Stimulated activated CD8-positive, alpha-beta memory T cell treated with anti-CD3 and anti-CD28 coated beads, Interleukin-7, amount 100 ng/mL, for 24 hours (primary cell): ENCODE measurements at regions not wholly inside any gene's neighbourhood (a gene's known extent, or its start where the extent isn't known, plus 50 kb on each side); places are given as distances from the start of the nearest gene placed in this dataset.
"Not testable (repeated sequence)": the region's sequence is repeated elsewhere in the genome, so short reads cannot be mapped to it uniquely, and the experiment has no call there.

ENCODE experiments used
- DNase-seq: peaks from one replicate; pipeline ENCODE4 v3.0.0-alpha.2; 2020; ENCODE audit warnings: low read depth

GRCh38 chr21:23886828-23887724 is 1720.2 kb downstream of the MRPL39 start:
- no peak for DNase-seq

- DNase-seq: no peak
These were observed 1725.5 kb downstream of the MRPL39 start for GRCh38 chr21:23881783-23882182.

- no peak for DNase-seq
These were observed 1730.2 kb downstream of the MRPL39 start for GRCh38 chr21:23876925-23877558.

GRCh38 chr21:23874271-23874670 is 1733.0 kb downstream of the MRPL39 start:
- no peak for DNase-seq

DNA sequence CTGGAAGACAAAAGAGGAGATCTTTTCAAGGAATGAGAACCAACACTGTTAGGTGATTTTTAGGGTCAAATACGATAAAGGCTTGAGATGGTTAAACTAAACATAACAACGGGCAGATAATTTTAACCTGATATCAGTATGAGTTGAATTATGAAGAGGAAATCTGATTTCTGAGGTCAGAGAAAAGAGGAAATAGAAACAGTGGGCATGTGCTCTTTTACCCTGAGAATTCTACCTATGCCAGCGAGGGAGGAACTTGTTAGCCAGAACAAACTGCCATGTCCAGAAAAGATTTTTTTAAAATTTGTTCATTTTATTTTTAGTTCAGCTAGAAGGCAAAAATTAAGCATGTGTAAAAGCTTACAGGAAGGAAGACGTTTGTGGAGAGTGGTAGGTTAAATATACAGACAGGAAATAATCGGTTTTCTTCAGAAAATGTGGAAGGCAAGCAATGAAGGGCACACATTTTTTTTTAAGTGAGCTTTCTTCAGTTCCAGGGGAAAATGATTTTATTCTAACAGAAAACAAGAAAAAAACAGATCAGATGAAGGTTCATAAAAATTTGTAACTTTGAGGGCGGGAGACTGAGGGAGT is 1745.3 kb downstream of the MRPL39 start:
- DNase-seq: no peak

GRCh38 chr21:23858878-23859277 is 1748.4 kb downstream of the MRPL39 start:
- no peak for DNase-seq

DNA sequence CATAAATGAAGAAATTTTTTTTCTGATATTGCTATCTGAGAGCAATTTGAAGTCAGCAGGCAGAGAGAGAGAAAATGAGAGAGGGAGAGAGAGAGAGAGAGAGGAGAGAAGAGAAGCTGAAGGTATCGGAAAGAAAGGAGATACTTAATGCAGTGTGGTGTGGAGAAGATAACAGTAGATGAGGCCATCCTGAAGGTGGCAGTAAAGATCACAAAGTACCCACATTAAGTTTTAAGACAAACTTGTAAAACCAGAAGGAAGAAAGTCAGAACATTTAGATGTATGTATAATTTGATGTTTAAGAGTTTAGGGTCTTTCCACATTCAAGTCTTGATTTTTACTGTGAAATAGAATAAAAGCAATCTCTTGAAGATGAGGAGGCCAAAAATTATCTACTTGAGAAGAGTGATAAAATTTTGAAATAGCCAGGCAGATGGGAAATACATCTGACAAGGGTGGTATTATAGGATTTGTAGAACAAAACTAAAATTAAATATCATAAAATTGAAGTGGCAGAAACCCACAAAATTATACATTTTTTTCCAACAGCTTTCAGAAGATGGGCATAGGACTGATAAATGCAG is 1753.4 kb downstream of the MRPL39 start:
- DNase-seq: no peak

DNA sequence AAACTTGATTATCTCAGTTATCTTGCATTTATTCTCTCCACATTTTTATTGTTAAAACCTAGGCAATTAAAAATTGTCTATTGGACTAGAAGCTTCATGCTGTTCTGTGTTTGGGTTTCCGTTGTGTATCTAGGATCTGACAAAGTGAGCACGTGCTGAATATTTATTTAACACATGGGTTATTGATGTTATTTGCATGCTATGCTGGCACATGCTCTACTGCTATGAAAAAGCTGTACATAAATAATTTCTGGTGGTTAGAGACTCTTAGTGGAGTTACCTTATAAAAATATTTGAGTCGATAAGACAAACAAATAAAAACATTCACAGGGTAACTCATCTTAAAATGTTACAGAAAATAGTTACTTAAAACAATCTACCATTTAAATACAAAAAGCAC is 1769.7 kb downstream of the MRPL39 start:
- no peak for DNase-seq

DNA sequence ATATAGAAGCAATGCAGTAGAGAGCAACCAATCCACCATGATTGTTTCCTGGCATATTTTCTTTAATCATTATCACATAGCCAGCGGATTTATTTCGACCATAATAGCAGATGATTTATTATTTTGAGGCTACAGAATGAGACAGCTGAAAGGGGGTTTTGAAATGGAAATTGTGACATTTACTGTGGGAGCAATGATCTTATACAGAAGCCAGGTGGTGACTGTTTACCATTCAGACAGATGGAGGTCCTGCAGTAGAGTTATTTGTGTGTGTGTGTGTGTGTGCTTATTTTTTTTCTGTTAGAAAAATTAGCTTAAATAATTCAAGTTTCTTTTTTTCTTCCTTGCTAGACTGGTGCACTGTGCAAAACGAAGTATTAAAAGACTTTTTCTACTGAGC is 1784.5 kb downstream of the MRPL39 start:
- DNase-seq: no peak

GRCh38 chr21:23817337-23817736 is 1789.9 kb downstream of the MRPL39 start:
- no peak for DNase-seq

- no peak for DNase-seq
These were observed 1794.8 kb downstream of the MRPL39 start for GRCh38 chr21:23812485-23812884.

DNA sequence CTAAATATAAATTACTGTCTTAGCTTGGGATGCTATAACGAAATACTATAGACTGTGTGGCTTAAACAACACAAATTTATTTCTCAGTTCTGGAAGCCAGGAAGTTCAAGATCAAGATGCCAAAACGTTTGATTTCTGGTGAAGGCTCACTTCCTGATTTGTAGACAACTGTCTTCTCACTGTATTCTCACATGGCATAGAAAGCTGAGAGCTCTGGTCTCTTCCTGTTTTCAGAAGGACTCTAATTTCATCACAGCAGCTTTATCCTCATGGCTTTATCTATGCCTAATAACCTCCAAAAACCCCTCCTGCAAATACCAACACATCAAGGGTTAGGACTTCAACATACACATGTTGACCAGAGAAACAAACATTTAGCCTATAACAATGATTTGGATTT is 1795.5 kb downstream of the MRPL39 start:
- DNase-seq: no peak

DNA sequence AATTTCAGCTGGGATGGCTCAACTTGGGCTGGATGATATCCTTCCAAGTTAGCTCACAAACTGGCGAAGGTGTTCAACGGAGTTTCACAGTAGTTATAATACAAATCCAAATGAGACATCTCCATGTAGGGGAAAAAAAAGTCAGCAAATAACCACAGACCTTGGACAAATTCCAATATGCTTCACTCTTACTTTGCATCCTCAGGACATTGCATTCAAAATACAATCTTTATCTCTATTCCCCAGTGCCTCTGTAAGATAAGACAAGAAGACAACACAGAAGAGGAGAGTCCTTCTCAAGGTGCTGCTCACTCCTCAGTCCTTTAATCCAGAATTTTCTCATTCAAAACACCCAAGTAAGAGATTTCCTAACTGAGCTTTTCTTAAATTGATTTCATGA is 1797.7 kb downstream of the MRPL39 start:
- DNase-seq: no peak

DNA sequence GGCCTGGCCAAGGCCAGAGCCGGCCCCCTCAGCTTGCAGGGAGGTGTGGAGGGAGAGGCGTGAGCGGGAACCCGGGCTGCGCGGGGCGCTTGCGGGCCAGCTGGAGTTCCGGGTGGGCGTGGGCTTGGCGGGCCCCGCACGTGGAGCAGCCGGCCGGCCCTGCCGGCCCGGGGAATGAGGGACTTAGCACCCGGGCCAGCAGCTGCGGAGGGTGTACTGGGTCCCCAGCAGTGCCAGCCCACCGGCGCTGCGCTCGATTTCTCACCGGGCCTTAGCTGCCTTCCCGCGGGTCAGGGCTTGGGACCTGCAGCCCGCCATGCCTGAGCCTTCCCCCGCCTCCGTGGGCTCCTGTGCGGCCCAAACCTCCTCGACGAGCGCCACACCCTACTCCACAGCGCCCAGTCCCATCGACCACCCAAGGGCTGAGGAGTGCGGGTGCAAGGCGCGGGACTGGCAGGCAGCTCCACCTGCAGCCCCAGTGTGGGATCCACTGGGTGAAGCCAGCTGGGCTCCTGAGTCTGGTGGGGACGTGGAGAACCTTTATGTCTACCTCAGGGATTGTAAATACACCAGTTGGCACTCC is 1800.2 kb downstream of the MRPL39 start:
- not testable (repeated sequence) for DNase-seq

GRCh38 chr21:23804866-23805265 is 1802.4 kb downstream of the MRPL39 start:
- DNase-seq: no peak

DNA sequence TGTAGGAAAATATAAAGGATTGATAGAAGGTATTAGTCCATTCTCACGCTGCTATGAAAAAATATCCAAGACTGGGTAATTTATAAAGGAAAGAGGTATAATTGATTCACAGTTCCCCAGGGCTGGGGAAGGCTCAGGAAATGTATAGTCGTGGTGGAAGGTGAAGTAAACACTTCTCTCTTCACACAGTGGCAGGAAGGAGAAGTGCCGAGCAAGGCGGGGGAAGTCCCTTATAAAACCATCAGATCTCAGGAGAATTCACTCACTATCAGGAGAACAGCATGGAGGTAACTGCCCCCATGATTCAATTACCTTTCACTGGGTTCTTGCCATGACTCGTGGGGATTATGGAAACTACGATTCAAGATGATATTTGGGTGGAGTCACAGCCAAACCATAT is 1806.0 kb downstream of the MRPL39 start:
- no peak for DNase-seq

- no peak for DNase-seq
These were observed 1807.9 kb downstream of the MRPL39 start for GRCh38 chr21:23799376-23799775.

DNA sequence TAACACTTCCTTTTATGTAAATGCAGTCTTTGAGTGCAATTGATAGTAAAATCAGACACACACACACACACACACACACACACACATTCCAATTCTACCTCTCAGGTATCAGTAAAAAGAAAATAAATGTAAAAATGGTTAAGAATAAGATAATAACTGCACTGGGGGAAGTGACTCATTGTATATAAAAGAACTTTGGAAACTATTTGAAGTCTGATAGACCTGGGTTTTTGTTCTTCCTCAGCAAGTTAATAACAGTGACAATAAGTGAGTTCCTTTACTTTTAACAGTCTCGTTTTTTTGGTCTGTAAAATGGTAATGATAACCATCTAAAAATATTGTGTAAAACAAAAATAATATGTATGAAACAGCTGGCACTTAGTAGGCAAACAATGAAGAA is 1815.0 kb downstream of the MRPL39 start:
- DNase-seq: no peak

DNA sequence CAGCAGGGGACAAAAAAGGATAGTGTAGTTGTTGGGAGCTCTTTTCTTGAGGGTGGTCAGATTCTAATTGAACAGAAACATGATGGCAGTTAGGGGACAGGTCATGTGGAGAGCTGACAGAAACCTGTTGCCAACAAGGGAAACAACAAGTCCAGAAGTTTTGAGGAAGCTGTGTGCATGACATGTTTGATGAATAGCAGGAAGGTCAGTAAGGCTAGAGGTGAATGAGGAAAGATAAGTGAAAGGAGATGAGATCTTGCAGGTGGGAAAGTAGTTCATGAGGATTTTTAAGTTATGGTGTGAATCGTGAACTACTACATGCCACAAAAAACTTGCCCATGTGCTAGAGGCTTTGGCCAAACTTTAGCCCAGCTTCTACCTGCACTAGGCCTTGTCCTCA is 1817.4 kb downstream of the MRPL39 start:
- no peak for DNase-seq

GRCh38 chr21:23780326-23780725 is 1827.0 kb downstream of the MRPL39 start:
- DNase-seq: no peak

GRCh38 chr21:23743821-23744220 is 1863.5 kb downstream of the MRPL39 start:
- DNase-seq: no peak

DNA sequence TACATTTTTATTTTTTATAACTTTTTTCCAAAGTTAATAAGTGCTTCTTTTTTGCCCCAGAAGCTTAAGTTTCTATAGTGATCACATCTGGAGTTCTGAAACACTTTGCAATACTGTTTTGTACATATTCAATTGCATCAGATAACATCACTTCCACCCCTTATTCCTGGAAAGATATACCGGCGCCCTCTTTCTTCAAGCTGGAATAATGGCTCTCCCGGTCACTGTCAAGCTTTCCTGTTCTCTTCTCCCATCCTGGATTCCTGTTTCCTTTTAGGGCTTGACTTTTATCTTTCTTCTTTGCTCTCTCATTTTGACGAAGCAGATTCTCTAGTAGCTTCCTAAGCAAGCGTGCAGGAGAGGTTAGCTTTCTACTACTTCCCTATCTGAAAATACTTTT is 1866.8 kb downstream of the MRPL39 start:
- no peak for DNase-seq
